Amniotic epithelial cell (primary cell): ENCODE measurements at regions not wholly inside any gene's neighbourhood (a gene's known extent, or its start where the extent isn't known, plus 50 kb on each side); places are given as distances from the start of the nearest gene placed in this dataset.

Source experiments
- DNase-seq: peaks from one replicate; pipeline ENCODE4 v3.0.0-alpha.2; 2010; ENCODE audit warnings: low read depth

- no peak for DNase-seq
These were observed 219.4 kb upstream of the LNX1 start for GRCh38 chr4:53810643-53811042.

GRCh38 chr4:53809816-53810215 lies 218.5 kb upstream of the LNX1 start:
- no peak for DNase-seq

- DNase-seq, result no peak
These were observed 214.0 kb upstream of the LNX1 start for GRCh38 chr4:53805291-53805690.

- peak; percentile 34 for DNase-seq
These were observed 213.4 kb upstream of the LNX1 start for GRCh38 chr4:53804719-53805118.

- DNase-seq, result no peak
These were observed 211.2 kb upstream of the LNX1 start for GRCh38 chr4:53802500-53802899.

GRCh38 chr4:53801373-53801772 lies 210.1 kb upstream of the LNX1 start:
- peak; percentile 46 for DNase-seq

- DNase-seq, result peak; percentile 89
These were observed 209.5 kb upstream of the LNX1 start for GRCh38 chr4:53800741-53801140.

- DNase-seq, result no peak
These were observed 201.8 kb upstream of the LNX1 start for GRCh38 chr4:53793096-53793495.

GRCh38 chr4:53790286-53790685 lies 199.0 kb upstream of the LNX1 start:
- DNase-seq, result no peak

GRCh38 chr4:53788621-53789020 lies 197.3 kb upstream of the LNX1 start:
- DNase-seq, result no peak

GRCh38 chr4:53788011-53788410 lies 196.7 kb upstream of the LNX1 start:
- DNase-seq, result no peak

GRCh38 chr4:53786632-53787031 lies 195.3 kb upstream of the LNX1 start:
- DNase-seq, result peak; percentile 88

GRCh38 chr4:53785996-53786395 lies 194.7 kb upstream of the LNX1 start:
- peak; percentile 55 for DNase-seq

- no peak for DNase-seq
These were observed 192.8 kb upstream of the LNX1 start for GRCh38 chr4:53784112-53784511.

GRCh38 chr4:53783208-53783859 lies 192.0 kb upstream of the LNX1 start:
- DNase-seq, result no peak

- DNase-seq, result peak; percentile 67
These were observed 191.2 kb upstream of the LNX1 start for GRCh38 chr4:53782458-53782845.

GRCh38 chr4:53781629-53782457 lies 190.6 kb upstream of the LNX1 start:
- DNase-seq, result no peak

GRCh38 chr4:53780736-53781400 lies 189.6 kb upstream of the LNX1 start:
- no peak for DNase-seq

- peak; percentile 93 for DNase-seq
These were observed 187.7 kb upstream of the LNX1 start for GRCh38 chr4:53779025-53779424.

- DNase-seq, result peak; percentile 47
These were observed 186.9 kb upstream of the LNX1 start for GRCh38 chr4:53778155-53778554.

- DNase-seq, result peak; percentile 98
These were observed 186.1 kb upstream of the LNX1 start for GRCh38 chr4:53777244-53777984.

- DNase-seq, result no peak
These were observed 184.9 kb upstream of the LNX1 start for GRCh38 chr4:53776141-53776540.
